Liver (tissue), 7 donors: ENCODE measurements at regions not wholly inside any gene's neighbourhood (a gene's known extent, or its start where the extent isn't known, plus 50 kb on each side); places are given as distances from the start of the nearest gene placed in this dataset.

Experiments
- DNase-seq: peaks from one replicate; pipeline ENCODE4 v3.0.0-alpha.2; 2017; ENCODE audit warnings: low spot score
- H3K27ac ChIP-seq, 2 donors: one replicate each; pipeline ENCODE4 v1.7.0; 2013; ENCODE audit warnings: inconsistent platforms in 2 of 2, low read length in 2 of 2, control low read depth in 1 of 2, low read depth in 1 of 2, mild to moderate bottlenecking in 1 of 2
- H3K27me3 ChIP-seq, 4 donors: one replicate each; pipeline versions ENCODE4 v1.6.1 to v1.7.0; 2013; ENCODE audit warnings: low read length in 3 of 4, inconsistent platforms in 1 of 4, mild to moderate bottlenecking in 1 of 4, moderate library complexity in 1 of 4; ENCODE audit not compliant: control insufficient read depth in 4 of 4, insufficient read depth in 4 of 4
- H3K36me3 ChIP-seq, 4 donors: one replicate each; pipeline versions ENCODE4 v1.6.1 to v1.7.0; 2013; ENCODE audit warnings: low read length in 3 of 4, mild to moderate bottlenecking in 3 of 4, low read depth in 1 of 4, moderate library complexity in 1 of 4; ENCODE audit not compliant: control insufficient read depth in 4 of 4, insufficient read depth in 3 of 4
- H3K4me1 ChIP-seq, 4 donors: one replicate each; pipeline versions ENCODE4 v1.6.1 to v1.7.0; 2013; ENCODE audit warnings: low read length in 3 of 4, mild to moderate bottlenecking in 3 of 4, moderate library complexity in 1 of 4; ENCODE audit not compliant: control insufficient read depth in 4 of 4, insufficient read depth in 4 of 4
- H3K4me3 ChIP-seq, 3 donors: one replicate each; pipeline versions ENCODE4 v1.6.1 to v1.7.0; 2013; ENCODE audit warnings: low read length in 3 of 3, control low read depth in 1 of 3, low read depth in 1 of 3, mild to moderate bottlenecking in 1 of 3
- H3K9ac ChIP-seq, 2 donors: one replicate each; pipeline ENCODE4 v1.7.0; 2013; ENCODE audit warnings: low read length in 2 of 2, mild to moderate bottlenecking in 2 of 2, moderate library complexity in 2 of 2, control low read depth in 1 of 2, low read depth in 1 of 2
- H3K9me3 ChIP-seq, 4 donors: one replicate each; pipeline versions ENCODE4 v1.6.1 to v1.7.0; 2013; ENCODE audit warnings: low read length in 3 of 4; ENCODE audit not compliant: control insufficient read depth in 4 of 4
- EGR1 ChIP-seq, 2 donors: IDR thresholded peaks; 2 replicates each; pipeline ENCODE4 v1.6.1; 2016 to 2018; ENCODE audit warnings: antibody characterized with exemption in 2 of 2, low read depth in 2 of 2
- HNF4A ChIP-seq, 2 donors: conservative IDR thresholded peaks; 2 replicates each; pipeline ENCODE4 v1.6.1; 2016; ENCODE audit warnings: antibody characterized with exemption in 2 of 2, mild to moderate bottlenecking in 2 of 2
- RAD21 ChIP-seq, 2 donors: IDR thresholded peaks; 2 replicates each; pipeline ENCODE4 v1.6.1; 2016; ENCODE audit warnings: antibody characterized with exemption in 2 of 2, mild to moderate bottlenecking in 2 of 2
- RXRA ChIP-seq, 2 donors: IDR thresholded peaks; 2 replicates each; pipeline ENCODE4 v1.6.1; 2017 to 2018; ENCODE audit warnings: antibody characterized with exemption in 2 of 2, mild to moderate bottlenecking in 1 of 2
- ZBTB33 ChIP-seq: IDR thresholded peaks from 2 replicates; pipeline ENCODE4 v1.6.1; 2016; ENCODE audit warnings: antibody characterized with exemption
- WGBS: extraction: QIAGEN DNeasy Blood & Tissue Kit; methylation state at CpG from one replicate; pipeline ENCODE4 v1.1.7; 2013; 5-methylcytosine and 5-hydroxymethylcytosine counted together
- TF ChIP-seq, protein P1 (sequence below): IDR thresholded peaks from 2 replicates; pipeline ENCODE4 v1.6.1; 2016; ENCODE audit warnings: antibody characterized with exemption
- TF ChIP-seq, protein P2 (sequence below): IDR thresholded peaks from 2 replicates; pipeline ENCODE4 v1.6.1; 2016; ENCODE audit warnings: antibody characterized with exemption, mild to moderate bottlenecking
- donor health status: healthy.
- donor health status: healthy.
- donor health status: healthy.
- donor health status: healthy.

DNA sequence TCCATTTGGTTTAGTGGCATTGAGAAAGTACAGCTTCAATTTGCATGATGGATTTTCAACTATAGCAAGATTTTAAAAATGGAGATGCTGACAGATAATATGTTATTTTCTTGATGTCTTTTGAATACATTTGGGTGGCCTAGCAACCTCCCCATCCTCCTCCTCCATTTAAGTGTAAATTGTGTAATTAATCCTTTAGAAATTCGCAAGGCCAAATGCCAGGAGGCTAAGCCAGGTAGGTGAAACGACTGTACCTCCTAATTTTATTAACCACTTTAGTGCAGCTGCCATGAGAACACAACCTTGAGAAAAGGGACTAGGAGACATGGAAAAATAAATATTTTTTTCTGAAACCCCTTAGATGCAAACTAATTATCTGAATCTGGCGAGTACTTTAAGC lies 248.8 kb downstream of the MRPS30 start:
- Histone ChIP-seq H3K4me3 (no peak overlapping the region), H3K27ac (no peak overlapping the region), H3K9me3 (no peaks in the 10 kb centered on the region), H3K9ac (no peak overlapping the region), H3K36me3 (no peaks in the 10 kb centered on the region), H3K27me3 (no peaks in the 10 kb centered on the region), H3K4me1 (peaks cover 0 to 2% (median 0%) of the 10 kb centered on the region in 4 donors)
- no peak for TF ChIP-seq EGR1 (IDR thresholded peaks at IDR 0.05; ENCODE audit: low read depth in 2 of 2)
- no peak for DNase-seq
- 65% methylated on average over 3 of the region's 3 CpGs for WGBS

DNA sequence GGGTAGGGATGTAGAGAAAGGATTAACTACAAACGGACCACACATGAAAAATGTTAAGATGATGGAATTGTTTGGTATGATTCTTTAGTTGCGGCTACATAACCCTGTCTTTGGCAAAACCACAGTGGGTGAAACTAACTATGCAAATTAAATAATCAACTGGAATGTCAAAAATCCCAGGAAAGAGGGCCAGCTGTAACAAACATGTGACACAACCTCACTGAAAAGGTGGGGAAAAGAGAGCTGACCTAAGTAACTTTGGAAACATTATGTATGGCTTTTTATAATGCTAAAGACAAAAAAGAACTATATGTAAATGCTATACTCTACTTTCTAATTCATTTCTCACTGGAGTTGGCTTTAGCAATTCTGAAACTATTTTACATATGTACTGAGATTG lies 252.0 kb downstream of the MRPS30 start:
- DNase-seq, result no peak
- no peak overlapping the region for H3K4me3 ChIP-seq
- H3K4me1 ChIP-seq, result peaks cover 0 to 2% (median 0%) of the 10 kb centered on the region in 4 donors
- no peaks in the 10 kb centered on the region for H3K27me3 ChIP-seq
- 75% methylated on average over 2 of the region's 2 CpGs for WGBS
- H3K36me3 ChIP-seq, result no peaks in the 10 kb centered on the region
- no peak overlapping the region for H3K9ac ChIP-seq
- TF ChIP-seq RXRA (IDR thresholded peaks at IDR 0.05) (no peak), RAD21 (IDR thresholded peaks at IDR 0.05) (no peak), HNF4A (conservative IDR thresholded peaks at IDR 0.05) (no peak), ZBTB33 (no peak)
- H3K9me3 ChIP-seq, result no peaks in the 10 kb centered on the region
- no peak overlapping the region for H3K27ac ChIP-seq

GRCh38 chr5:45062044-45062443 lies 253.3 kb downstream of the MRPS30 start:
- H3K9me3 ChIP-seq, result no peaks in the 10 kb centered on the region

More at GRCh38 chr5:45062044-45062443, 253.3 kb downstream of the MRPS30 start:
- no peak for DNase-seq
- no peak overlapping the region for H3K4me3 ChIP-seq
- H3K27me3 ChIP-seq, result no peaks in the 10 kb centered on the region
- H3K4me1 ChIP-seq, result peaks cover 0 to 2% (median 0%) of the 10 kb centered on the region in 4 donors
- H3K9ac ChIP-seq, result no peak overlapping the region
- no peaks in the 10 kb centered on the region for H3K36me3 ChIP-seq
- TF ChIP-seq, protein P1, sequence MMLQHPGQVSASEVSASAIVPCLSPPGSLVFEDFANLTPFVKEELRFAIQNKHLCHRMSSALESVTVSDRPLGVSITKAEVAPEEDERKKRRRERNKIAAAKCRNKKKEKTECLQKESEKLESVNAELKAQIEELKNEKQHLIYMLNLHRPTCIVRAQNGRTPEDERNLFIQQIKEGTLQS, result no peak
- TF ChIP-seq, protein P2, sequence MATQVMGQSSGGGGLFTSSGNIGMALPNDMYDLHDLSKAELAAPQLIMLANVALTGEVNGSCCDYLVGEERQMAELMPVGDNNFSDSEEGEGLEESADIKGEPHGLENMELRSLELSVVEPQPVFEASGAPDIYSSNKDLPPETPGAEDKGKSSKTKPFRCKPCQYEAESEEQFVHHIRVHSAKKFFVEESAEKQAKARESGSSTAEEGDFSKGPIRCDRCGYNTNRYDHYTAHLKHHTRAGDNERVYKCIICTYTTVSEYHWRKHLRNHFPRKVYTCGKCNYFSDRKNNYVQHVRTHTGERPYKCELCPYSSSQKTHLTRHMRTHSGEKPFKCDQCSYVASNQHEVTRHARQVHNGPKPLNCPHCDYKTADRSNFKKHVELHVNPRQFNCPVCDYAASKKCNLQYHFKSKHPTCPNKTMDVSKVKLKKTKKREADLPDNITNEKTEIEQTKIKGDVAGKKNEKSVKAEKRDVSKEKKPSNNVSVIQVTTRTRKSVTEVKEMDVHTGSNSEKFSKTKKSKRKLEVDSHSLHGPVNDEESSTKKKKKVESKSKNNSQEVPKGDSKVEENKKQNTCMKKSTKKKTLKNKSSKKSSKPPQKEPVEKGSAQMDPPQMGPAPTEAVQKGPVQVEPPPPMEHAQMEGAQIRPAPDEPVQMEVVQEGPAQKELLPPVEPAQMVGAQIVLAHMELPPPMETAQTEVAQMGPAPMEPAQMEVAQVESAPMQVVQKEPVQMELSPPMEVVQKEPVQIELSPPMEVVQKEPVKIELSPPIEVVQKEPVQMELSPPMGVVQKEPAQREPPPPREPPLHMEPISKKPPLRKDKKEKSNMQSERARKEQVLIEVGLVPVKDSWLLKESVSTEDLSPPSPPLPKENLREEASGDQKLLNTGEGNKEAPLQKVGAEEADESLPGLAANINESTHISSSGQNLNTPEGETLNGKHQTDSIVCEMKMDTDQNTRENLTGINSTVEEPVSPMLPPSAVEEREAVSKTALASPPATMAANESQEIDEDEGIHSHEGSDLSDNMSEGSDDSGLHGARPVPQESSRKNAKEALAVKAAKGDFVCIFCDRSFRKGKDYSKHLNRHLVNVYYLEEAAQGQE, result no peak
- H3K27ac ChIP-seq, result no peak overlapping the region
